ENCODE measurements at regions not wholly inside any gene's neighbourhood (a gene's known extent, or its start where the extent isn't known, plus 50 kb on each side); places are given as distances from the start of the nearest gene placed in this dataset.

DNA sequence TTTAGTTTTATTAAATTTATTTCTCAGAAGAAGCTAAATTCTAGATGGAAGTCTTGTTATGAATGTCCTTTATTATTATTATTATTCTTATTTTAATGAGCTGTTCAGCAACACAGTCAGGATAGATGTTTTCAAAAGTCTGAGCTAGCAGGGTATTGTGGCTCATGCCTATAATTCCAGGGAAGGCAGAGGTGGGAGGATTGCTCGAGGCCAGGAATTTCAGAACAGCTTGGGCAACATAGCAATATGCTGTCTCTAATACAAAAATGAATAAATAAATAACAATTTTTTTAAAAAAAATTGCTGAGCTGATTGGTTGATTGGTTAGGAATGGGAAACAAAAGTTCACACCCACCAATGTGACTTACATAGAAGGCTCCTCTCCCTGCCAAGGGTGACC is 274.1 kb upstream of the CYRIA start:
- H3K9me3 ChIP-seq (ENCODE audit: insufficient read depth, low read length) = no peaks in the 10 kb centered on the region
- H3K4me2 ChIP-seq (ENCODE audit: low read length) = no peak overlapping the region
- no peaks in the 10 kb centered on the region for H3K36me3 ChIP-seq (replicated peaks; ENCODE audit: low read depth, low read length)
- H3K4me3 ChIP-seq (ENCODE audit: low read length) = no peak overlapping the region
- no peaks in the 10 kb centered on the region for H3K27me3 ChIP-seq (ENCODE audit: low read depth, low read length)
- peaks cover 8% of the 10 kb centered on the region for H3K4me1 ChIP-seq (ENCODE audit: low read length)
- H2AFZ ChIP-seq (ENCODE audit: low read depth, low read length) = no peak overlapping the region
- H4K20me1 ChIP-seq (ENCODE audit: insufficient read depth, low read length) = no peaks in the 10 kb centered on the region
- no peak overlapping the region for H3K27ac ChIP-seq (ENCODE audit: low read length)
- H3K9ac ChIP-seq (ENCODE audit: low read length) = no peak overlapping the region
- H3K79me2 ChIP-seq (ENCODE audit: low read length) = no peaks in the 10 kb centered on the region
- no peak for TF ChIP-seq EZH2phosphoT487 (IDR thresholded peaks at IDR 0.05; ENCODE audit: low read depth)
- TF ChIP-seq, protein P1, sequence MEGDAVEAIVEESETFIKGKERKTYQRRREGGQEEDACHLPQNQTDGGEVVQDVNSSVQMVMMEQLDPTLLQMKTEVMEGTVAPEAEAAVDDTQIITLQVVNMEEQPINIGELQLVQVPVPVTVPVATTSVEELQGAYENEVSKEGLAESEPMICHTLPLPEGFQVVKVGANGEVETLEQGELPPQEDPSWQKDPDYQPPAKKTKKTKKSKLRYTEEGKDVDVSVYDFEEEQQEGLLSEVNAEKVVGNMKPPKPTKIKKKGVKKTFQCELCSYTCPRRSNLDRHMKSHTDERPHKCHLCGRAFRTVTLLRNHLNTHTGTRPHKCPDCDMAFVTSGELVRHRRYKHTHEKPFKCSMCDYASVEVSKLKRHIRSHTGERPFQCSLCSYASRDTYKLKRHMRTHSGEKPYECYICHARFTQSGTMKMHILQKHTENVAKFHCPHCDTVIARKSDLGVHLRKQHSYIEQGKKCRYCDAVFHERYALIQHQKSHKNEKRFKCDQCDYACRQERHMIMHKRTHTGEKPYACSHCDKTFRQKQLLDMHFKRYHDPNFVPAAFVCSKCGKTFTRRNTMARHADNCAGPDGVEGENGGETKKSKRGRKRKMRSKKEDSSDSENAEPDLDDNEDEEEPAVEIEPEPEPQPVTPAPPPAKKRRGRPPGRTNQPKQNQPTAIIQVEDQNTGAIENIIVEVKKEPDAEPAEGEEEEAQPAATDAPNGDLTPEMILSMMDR (IDR thresholded peaks at IDR 0.05; ENCODE audit: low read depth, low read length) = no peak

DNA sequence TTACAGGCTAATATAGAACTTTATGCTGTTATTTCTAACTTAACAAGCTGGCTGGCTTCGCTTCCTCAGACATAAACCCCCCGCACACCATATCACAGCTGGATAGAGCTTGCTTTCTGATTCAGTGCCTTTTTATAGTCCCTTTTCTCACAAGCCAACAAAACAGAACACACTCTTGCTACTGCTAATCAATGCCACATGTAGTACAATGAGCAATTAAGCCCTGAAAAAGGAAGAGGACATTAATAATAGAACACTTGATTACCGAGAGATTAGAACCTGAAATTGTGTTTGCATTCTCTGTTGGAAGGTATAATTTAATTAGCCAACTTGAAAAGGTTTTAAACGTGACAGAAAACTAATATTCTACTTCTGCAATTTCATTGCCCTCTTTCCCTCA is 267.7 kb upstream of the CYRIA start:
- no peak overlapping the region for H3K4me3 ChIP-seq (ENCODE audit: low read length)
- H4K20me1 ChIP-seq (ENCODE audit: insufficient read depth, low read length) = no peaks in the 10 kb centered on the region
- H3K9ac ChIP-seq (ENCODE audit: low read length) = no peak overlapping the region
- H3K27ac ChIP-seq (ENCODE audit: low read length) = no peak overlapping the region
- H3K4me2 ChIP-seq (ENCODE audit: low read length) = no peak overlapping the region
- H3K36me3 ChIP-seq (replicated peaks; ENCODE audit: low read depth, low read length) = no peaks in the 10 kb centered on the region
- H3K4me1 ChIP-seq (ENCODE audit: low read length) = peaks cover 5% of the 10 kb centered on the region
- TF ChIP-seq EZH2phosphoT487 (IDR thresholded peaks at IDR 0.05; ENCODE audit: low read depth) = no peak
- TF ChIP-seq, protein P1 (IDR thresholded peaks at IDR 0.05; ENCODE audit: low read depth, low read length) = no peak
- H2AFZ ChIP-seq (ENCODE audit: low read depth, low read length) = no peak overlapping the region
- no peaks in the 10 kb centered on the region for H3K27me3 ChIP-seq (ENCODE audit: low read depth, low read length)
- H3K9me3 ChIP-seq (ENCODE audit: insufficient read depth, low read length) = no peaks in the 10 kb centered on the region
- no peaks in the 10 kb centered on the region for H3K79me2 ChIP-seq (ENCODE audit: low read length)

DNA sequence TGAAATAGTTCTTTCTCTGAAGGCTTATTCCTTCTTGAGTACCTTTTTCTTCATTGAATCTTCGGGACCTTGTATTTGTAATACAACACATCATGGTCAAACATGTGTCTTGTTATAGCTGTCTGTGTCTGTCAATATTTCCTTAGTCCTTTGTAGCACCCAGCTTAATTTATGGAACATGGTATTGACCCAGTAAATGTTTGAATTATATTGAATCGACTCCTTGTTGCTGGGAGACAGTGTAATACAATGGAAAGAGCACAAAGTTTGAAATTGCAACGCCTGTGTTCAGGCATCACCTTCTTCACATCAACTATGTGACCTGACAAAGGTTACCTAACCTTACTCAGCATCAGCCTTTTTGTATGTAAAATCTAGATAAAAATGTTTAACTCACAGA is 267.2 kb upstream of the CYRIA start:
- Histone ChIP-seq H3K4me2 (ENCODE audit: low read length) (no peak overlapping the region), H3K4me1 (ENCODE audit: low read length) (peaks cover 5% of the 10 kb centered on the region), H3K79me2 (ENCODE audit: low read length) (no peaks in the 10 kb centered on the region), H3K27me3 (ENCODE audit: low read depth, low read length) (no peaks in the 10 kb centered on the region), H3K36me3 (replicated peaks; ENCODE audit: low read depth, low read length) (no peaks in the 10 kb centered on the region), H3K27ac (ENCODE audit: low read length) (no peak overlapping the region), H4K20me1 (ENCODE audit: insufficient read depth, low read length) (no peaks in the 10 kb centered on the region), H3K9ac (ENCODE audit: low read length) (no peak overlapping the region), H3K9me3 (ENCODE audit: insufficient read depth, low read length) (no peaks in the 10 kb centered on the region), H3K4me3 (ENCODE audit: low read length) (no peak overlapping the region), H2AFZ (ENCODE audit: low read depth, low read length) (no peak overlapping the region)
- TF ChIP-seq EZH2phosphoT487 (IDR thresholded peaks at IDR 0.05; ENCODE audit: low read depth) = no peak
- TF ChIP-seq, protein P1 (IDR thresholded peaks at IDR 0.05; ENCODE audit: low read depth, low read length) = no peak

DNA sequence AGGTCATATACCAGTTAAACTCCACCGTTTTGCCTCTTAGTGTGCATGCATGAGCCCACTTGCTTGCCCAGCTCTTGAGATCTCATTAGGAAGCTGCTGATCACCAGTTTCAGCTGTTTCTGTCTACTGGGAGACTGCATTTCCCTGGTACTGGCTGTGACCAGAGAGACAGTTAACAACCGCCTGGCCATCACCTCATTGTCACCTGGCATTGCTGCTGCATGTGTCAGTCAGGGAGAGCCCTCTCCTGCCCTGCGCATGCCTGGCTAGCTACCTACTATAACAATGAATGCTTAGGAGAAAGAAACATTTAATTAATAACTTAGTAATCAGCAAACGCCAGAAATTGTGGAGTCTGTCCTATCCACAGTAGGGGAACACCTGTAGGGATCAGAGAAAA is 265.8 kb upstream of the CYRIA start:
- TF ChIP-seq, protein P1 (IDR thresholded peaks at IDR 0.05; ENCODE audit: low read depth, low read length) = no peak
- TF ChIP-seq EZH2phosphoT487 (IDR thresholded peaks at IDR 0.05; ENCODE audit: low read depth) = no peak
- H3K27me3 ChIP-seq (ENCODE audit: low read depth, low read length) = no peaks in the 10 kb centered on the region
- no peak overlapping the region for H3K4me2 ChIP-seq (ENCODE audit: low read length)
- peaks cover 15% of the 10 kb centered on the region for H3K4me1 ChIP-seq (ENCODE audit: low read length)
- H4K20me1 ChIP-seq (ENCODE audit: insufficient read depth, low read length) = no peaks in the 10 kb centered on the region
- no peaks in the 10 kb centered on the region for H3K79me2 ChIP-seq (ENCODE audit: low read length)
- H3K27ac ChIP-seq (ENCODE audit: low read length) = no peak overlapping the region
- H3K4me3 ChIP-seq (ENCODE audit: low read length) = no peak overlapping the region
- no peak overlapping the region for H2AFZ ChIP-seq (ENCODE audit: low read depth, low read length)
- no peaks in the 10 kb centered on the region for H3K36me3 ChIP-seq (replicated peaks; ENCODE audit: low read depth, low read length)
- no peaks in the 10 kb centered on the region for H3K9me3 ChIP-seq (ENCODE audit: insufficient read depth, low read length)
- H3K9ac ChIP-seq (ENCODE audit: low read length) = no peak overlapping the region
